WTC11 (cell line): ENCODE measurements at regions not wholly inside any gene's neighbourhood (a gene's known extent, or its start where the extent isn't known, plus 50 kb on each side); places are given as distances from the start of the nearest gene placed in this dataset.

Experiments used
- ATAC-seq: fragments of 200-7000 bp; cut with Tn5 transposase; 2 replicates; pipeline ENCODE4 v1.10.0; 2021; ENCODE audit warnings: mild to moderate bottlenecking, moderate library complexity
- CTCF ChIA-PET: fragments of 300-600 bp; sonication (Branson Sonifier 250); formaldehyde crosslinking; loops from one replicate; lab custom pipeline; 2021; ENCODE audit warnings: antibody characterized with exemption; lab: Charles Lee
- POLR2A ChIA-PET: fragments of 350-600 bp; sonication (Branson Sonifier 250); formaldehyde crosslinking; loops from one replicate; lab custom pipeline; 2021; ENCODE audit warnings: antibody characterized with exemption; lab: Charles Lee
- DNase-seq: peaks from one replicate; pipeline ENCODE4 v3.0.0; 2021; ENCODE audit warnings: low spot score
- H3K27ac Mint-ChIP-seq: 2 replicates; pipeline ENCODE4 v1.8.0; 2021; ENCODE audit warnings: mixed read lengths
- H3K27me3 Mint-ChIP-seq: 2 replicates; pipeline ENCODE4 v1.8.0; 2021; ENCODE audit warnings: low read depth, mild to moderate bottlenecking, moderate library complexity, mixed read lengths
- H3K36me3 Mint-ChIP-seq: 2 replicates; pipeline ENCODE4 v1.8.0; 2021; ENCODE audit warnings: mixed read lengths
- H3K4me1 Mint-ChIP-seq: 2 replicates; pipeline ENCODE4 v1.8.0; 2022; ENCODE audit warnings: mixed read lengths
- H3K4me3 Mint-ChIP-seq: 2 replicates; pipeline ENCODE4 v1.8.0; 2021; ENCODE audit warnings: mild to moderate bottlenecking, moderate library complexity, mixed read lengths
- H3K9me3 Mint-ChIP-seq: 2 replicates; pipeline ENCODE4 v1.8.0; 2021; ENCODE audit warnings: mixed read lengths
- CBFB ChIP-seq: sonication (generic); formaldehyde crosslinking; IDR thresholded peaks from 2 replicates; pipeline ENCODE4 v1.8.1; 2022; ENCODE audit warnings: mild to moderate bottlenecking, low read depth, missing genetic modification reagents
- ESRRA ChIP-seq: sonication (generic); formaldehyde crosslinking; IDR thresholded peaks from 2 replicates; pipeline ENCODE4 v1.8.1; 2022; ENCODE audit warnings: mild to moderate bottlenecking, missing genetic modification reagents, borderline replicate concordance
- KAT7 ChIP-seq: sonication (generic); formaldehyde crosslinking; IDR thresholded peaks from 2 replicates; pipeline ENCODE4 v1.8.1; 2023; ENCODE audit warnings: missing genetic modification reagents, mild to moderate bottlenecking, borderline replicate concordance
- NR3C1 ChIP-seq: sonication (generic); formaldehyde crosslinking; conservative IDR thresholded peaks from 2 replicates; pipeline ENCODE4 v1.8.1; 2023; ENCODE audit warnings: low read depth, mild to moderate bottlenecking, missing genetic modification reagents
- OVOL2 ChIP-seq: fragments of 250-450 bp; sonication (Bioruptor Pico); IDR thresholded peaks from 2 replicates; pipeline ENCODE4 v1.9.0; 2021; ENCODE audit warnings: mild to moderate bottlenecking, borderline replicate concordance
- SOX15 ChIP-seq: fragments of 250-450 bp; sonication (Bioruptor Pico); IDR thresholded peaks from 2 replicates; pipeline ENCODE4 v1.9.0; 2021; ENCODE audit warnings: mild to moderate bottlenecking
- TP53 ChIP-seq: sonication (generic); formaldehyde crosslinking; IDR thresholded peaks from 2 replicates; pipeline ENCODE4 v1.8.1; 2023; ENCODE audit warnings: mild to moderate bottlenecking, missing genetic modification reagents
- ZNF138 ChIP-seq: sonication (generic); formaldehyde crosslinking; conservative IDR thresholded peaks from 2 replicates; pipeline ENCODE4 v1.8.1; 2022; ENCODE audit warnings: mild to moderate bottlenecking, moderate library complexity, missing genetic modification reagents
- TF ChIP-seq, protein P1 (sequence below): fragments of 250-450 bp; sonication (Bioruptor Pico); IDR thresholded peaks from 2 replicates; pipeline ENCODE4 v1.8.0; 2021; ENCODE audit warnings: mild to moderate bottlenecking
- TF ChIP-seq, protein P2 (sequence below): sonication (generic); formaldehyde crosslinking; IDR thresholded peaks from 2 replicates; pipeline ENCODE4 v1.8.0; 2023; ENCODE audit warnings: missing genetic modification reagents, mild to moderate bottlenecking, borderline replicate concordance
- TF ChIP-seq, protein P3 (sequence below): fragments of 250-450 bp; sonication (Bioruptor Pico); IDR thresholded peaks from 2 replicates; pipeline ENCODE4 v1.9.0; 2021; ENCODE audit warnings: moderate library complexity, mild to moderate bottlenecking, inconsistent platforms, borderline replicate concordance
- TF ChIP-seq, protein P4 (sequence below): sonication (generic); formaldehyde crosslinking; IDR thresholded peaks from 2 replicates; pipeline ENCODE4 v1.8.1; 2022; ENCODE audit warnings: low read depth, mild to moderate bottlenecking, moderate library complexity, missing genetic modification reagents, borderline replicate concordance
- TF ChIP-seq, protein P5 (sequence below): sonication (generic); formaldehyde crosslinking; IDR thresholded peaks from 2 replicates; pipeline ENCODE4 v1.8.1; 2023; ENCODE audit warnings: mild to moderate bottlenecking, missing genetic modification reagents, borderline replicate concordance
- TF ChIP-seq, protein P6 (sequence below): sonication (generic); formaldehyde crosslinking; IDR thresholded peaks from 2 replicates; pipeline ENCODE4 v1.8.0; 2022; ENCODE audit warnings: missing genetic modification reagents

DNA sequence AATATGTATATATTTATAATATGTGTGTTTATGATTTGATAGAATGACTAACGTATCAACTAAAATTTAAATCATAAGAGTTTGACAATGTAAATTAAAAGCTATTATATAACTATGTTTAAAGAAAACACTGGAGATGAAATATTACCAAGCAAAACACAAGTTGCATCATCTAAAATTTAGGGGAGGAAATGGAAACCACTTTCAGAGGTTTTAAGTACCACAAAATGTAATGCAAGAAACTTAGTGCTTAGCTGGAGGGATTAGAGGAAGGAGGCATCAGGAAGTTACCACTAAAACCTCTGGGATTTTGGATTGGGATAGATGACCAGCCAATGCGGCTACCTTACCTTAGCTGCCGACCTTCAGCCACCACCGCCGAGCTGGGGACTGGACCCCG is 1192.1 kb upstream of the PRKX start:
- peaks cover under 1% of the 10 kb centered on the region for H3K9me3 Mint-ChIP-seq
- no peak for ATAC-seq
- TF ChIP-seq ESRRA (CRISPR knock-in tag) = no peak
- no peak for TF ChIP-seq OVOL2
- TF ChIP-seq, protein P1, sequence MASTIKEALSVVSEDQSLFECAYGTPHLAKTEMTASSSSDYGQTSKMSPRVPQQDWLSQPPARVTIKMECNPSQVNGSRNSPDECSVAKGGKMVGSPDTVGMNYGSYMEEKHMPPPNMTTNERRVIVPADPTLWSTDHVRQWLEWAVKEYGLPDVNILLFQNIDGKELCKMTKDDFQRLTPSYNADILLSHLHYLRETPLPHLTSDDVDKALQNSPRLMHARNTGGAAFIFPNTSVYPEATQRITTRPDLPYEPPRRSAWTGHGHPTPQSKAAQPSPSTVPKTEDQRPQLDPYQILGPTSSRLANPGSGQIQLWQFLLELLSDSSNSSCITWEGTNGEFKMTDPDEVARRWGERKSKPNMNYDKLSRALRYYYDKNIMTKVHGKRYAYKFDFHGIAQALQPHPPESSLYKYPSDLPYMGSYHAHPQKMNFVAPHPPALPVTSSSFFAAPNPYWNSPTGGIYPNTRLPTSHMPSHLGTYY (CRISPR knock-in tag) = no peak
- no peak for TF ChIP-seq TP53
- no peak for TF ChIP-seq CBFB
- no peak for TF ChIP-seq NR3C1
- TF ChIP-seq, protein P2, sequence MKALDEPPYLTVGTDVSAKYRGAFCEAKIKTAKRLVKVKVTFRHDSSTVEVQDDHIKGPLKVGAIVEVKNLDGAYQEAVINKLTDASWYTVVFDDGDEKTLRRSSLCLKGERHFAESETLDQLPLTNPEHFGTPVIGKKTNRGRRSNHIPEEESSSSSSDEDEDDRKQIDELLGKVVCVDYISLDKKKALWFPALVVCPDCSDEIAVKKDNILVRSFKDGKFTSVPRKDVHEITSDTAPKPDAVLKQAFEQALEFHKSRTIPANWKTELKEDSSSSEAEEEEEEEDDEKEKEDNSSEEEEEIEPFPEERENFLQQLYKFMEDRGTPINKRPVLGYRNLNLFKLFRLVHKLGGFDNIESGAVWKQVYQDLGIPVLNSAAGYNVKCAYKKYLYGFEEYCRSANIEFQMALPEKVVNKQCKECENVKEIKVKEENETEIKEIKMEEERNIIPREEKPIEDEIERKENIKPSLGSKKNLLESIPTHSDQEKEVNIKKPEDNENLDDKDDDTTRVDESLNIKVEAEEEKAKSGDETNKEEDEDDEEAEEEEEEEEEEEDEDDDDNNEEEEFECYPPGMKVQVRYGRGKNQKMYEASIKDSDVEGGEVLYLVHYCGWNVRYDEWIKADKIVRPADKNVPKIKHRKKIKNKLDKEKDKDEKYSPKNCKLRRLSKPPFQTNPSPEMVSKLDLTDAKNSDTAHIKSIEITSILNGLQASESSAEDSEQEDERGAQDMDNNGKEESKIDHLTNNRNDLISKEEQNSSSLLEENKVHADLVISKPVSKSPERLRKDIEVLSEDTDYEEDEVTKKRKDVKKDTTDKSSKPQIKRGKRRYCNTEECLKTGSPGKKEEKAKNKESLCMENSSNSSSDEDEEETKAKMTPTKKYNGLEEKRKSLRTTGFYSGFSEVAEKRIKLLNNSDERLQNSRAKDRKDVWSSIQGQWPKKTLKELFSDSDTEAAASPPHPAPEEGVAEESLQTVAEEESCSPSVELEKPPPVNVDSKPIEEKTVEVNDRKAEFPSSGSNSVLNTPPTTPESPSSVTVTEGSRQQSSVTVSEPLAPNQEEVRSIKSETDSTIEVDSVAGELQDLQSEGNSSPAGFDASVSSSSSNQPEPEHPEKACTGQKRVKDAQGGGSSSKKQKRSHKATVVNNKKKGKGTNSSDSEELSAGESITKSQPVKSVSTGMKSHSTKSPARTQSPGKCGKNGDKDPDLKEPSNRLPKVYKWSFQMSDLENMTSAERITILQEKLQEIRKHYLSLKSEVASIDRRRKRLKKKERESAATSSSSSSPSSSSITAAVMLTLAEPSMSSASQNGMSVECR = no peak
- no peak for TF ChIP-seq ZNF138
- TF ChIP-seq KAT7 (CRISPR knock-in tag) = no peak
- no peak for TF ChIP-seq SOX15 (CRISPR knock-in tag)
- TF ChIP-seq, protein P3, sequence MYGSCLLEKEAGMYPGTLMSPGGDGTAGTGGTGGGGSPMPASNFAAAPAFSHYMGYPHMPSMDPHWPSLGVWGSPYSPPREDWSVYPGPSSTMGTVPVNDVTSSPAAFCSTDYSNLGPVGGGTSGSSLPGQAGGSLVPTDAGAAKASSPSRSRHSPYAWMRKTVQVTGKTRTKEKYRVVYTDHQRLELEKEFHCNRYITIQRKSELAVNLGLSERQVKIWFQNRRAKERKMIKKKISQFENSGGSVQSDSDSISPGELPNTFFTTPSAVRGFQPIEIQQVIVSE = no peak
- TF ChIP-seq, protein P4, sequence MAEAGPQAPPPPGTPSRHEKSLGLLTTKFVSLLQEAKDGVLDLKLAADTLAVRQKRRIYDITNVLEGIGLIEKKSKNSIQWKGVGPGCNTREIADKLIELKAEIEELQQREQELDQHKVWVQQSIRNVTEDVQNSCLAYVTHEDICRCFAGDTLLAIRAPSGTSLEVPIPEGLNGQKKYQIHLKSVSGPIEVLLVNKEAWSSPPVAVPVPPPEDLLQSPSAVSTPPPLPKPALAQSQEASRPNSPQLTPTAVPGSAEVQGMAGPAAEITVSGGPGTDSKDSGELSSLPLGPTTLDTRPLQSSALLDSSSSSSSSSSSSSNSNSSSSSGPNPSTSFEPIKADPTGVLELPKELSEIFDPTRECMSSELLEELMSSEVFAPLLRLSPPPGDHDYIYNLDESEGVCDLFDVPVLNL = no peak
- TF ChIP-seq, protein P5, sequence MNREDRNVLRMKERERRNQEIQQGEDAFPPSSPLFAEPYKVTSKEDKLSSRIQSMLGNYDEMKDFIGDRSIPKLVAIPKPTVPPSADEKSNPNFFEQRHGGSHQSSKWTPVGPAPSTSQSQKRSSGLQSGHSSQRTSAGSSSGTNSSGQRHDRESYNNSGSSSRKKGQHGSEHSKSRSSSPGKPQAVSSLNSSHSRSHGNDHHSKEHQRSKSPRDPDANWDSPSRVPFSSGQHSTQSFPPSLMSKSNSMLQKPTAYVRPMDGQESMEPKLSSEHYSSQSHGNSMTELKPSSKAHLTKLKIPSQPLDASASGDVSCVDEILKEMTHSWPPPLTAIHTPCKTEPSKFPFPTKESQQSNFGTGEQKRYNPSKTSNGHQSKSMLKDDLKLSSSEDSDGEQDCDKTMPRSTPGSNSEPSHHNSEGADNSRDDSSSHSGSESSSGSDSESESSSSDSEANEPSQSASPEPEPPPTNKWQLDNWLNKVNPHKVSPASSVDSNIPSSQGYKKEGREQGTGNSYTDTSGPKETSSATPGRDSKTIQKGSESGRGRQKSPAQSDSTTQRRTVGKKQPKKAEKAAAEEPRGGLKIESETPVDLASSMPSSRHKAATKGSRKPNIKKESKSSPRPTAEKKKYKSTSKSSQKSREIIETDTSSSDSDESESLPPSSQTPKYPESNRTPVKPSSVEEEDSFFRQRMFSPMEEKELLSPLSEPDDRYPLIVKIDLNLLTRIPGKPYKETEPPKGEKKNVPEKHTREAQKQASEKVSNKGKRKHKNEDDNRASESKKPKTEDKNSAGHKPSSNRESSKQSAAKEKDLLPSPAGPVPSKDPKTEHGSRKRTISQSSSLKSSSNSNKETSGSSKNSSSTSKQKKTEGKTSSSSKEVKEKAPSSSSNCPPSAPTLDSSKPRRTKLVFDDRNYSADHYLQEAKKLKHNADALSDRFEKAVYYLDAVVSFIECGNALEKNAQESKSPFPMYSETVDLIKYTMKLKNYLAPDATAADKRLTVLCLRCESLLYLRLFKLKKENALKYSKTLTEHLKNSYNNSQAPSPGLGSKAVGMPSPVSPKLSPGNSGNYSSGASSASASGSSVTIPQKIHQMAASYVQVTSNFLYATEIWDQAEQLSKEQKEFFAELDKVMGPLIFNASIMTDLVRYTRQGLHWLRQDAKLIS (CRISPR knock-in tag) = no peak
- TF ChIP-seq, protein P6, sequence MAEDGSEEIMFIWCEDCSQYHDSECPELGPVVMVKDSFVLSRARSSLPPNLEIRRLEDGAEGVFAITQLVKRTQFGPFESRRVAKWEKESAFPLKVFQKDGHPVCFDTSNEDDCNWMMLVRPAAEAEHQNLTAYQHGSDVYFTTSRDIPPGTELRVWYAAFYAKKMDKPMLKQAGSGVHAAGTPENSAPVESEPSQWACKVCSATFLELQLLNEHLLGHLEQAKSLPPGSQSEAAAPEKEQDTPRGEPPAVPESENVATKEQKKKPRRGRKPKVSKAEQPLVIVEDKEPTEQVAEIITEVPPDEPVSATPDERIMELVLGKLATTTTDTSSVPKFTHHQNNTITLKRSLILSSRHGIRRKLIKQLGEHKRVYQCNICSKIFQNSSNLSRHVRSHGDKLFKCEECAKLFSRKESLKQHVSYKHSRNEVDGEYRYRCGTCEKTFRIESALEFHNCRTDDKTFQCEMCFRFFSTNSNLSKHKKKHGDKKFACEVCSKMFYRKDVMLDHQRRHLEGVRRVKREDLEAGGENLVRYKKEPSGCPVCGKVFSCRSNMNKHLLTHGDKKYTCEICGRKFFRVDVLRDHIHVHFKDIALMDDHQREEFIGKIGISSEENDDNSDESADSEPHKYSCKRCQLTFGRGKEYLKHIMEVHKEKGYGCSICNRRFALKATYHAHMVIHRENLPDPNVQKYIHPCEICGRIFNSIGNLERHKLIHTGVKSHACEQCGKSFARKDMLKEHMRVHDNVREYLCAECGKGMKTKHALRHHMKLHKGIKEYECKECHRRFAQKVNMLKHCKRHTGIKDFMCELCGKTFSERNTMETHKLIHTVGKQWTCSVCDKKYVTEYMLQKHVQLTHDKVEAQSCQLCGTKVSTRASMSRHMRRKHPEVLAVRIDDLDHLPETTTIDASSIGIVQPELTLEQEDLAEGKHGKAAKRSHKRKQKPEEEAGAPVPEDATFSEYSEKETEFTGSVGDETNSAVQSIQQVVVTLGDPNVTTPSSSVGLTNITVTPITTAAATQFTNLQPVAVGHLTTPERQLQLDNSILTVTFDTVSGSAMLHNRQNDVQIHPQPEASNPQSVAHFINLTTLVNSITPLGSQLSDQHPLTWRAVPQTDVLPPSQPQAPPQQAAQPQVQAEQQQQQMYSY (CRISPR knock-in tag) = no peak
- TF ChIP-seq, all 79 proteins: peak for 0
- H3K27ac Mint-ChIP-seq = no peak overlapping the region
- POLR2A ChIA-PET = no interaction called here
- peaks cover 8% of the 10 kb centered on the region for H3K4me1 Mint-ChIP-seq
- H3K27me3 Mint-ChIP-seq = no peaks in the 10 kb centered on the region; the same call in 1 of the 2 replicates
- no peak overlapping the region for H3K4me3 Mint-ChIP-seq
- H3K36me3 Mint-ChIP-seq = peaks cover 9% of the 10 kb centered on the region
- CTCF ChIA-PET = no interaction called here
- no peak for DNase-seq
